Activated T-cell treated with anti-CD3 and anti-CD28 coated beads, Interleukin-2, amount 50 U/mL, for 4 hours (primary cell): ENCODE measurements at regions not wholly inside any gene's neighbourhood (a gene's known extent, or its start where the extent isn't known, plus 50 kb on each side); places are given as distances from the start of the nearest gene placed in this dataset.

ENCODE experiments used
- ATAC-seq, 2 donors: fragments of 200-7000 bp; cut with Tn5 transposase; one replicate each; pipeline ENCODE4 v1.10.0; 2021
- DNase-seq: peaks from one replicate; pipeline ENCODE4 v3.0.0-alpha.2; 2020
- H3K27me3 Mint-ChIP-seq: one replicate; pipeline ENCODE4 v1.8.0; 2021; ENCODE audit warnings: low read depth, mixed read lengths
- H3K36me3 Mint-ChIP-seq: one replicate; pipeline ENCODE4 v1.8.0; 2022; ENCODE audit warnings: mixed read lengths; ENCODE audit not compliant: insufficient read depth
- H3K4me1 Mint-ChIP-seq: one replicate; pipeline ENCODE4 v1.8.0; 2021; ENCODE audit warnings: low read depth, mixed read lengths
- H3K4me3 Mint-ChIP-seq: one replicate; pipeline ENCODE4 v1.8.0; 2021; ENCODE audit warnings: mild to moderate bottlenecking, moderate library complexity, mixed read lengths
- H3K9me3 Mint-ChIP-seq: one replicate; pipeline ENCODE4 v1.8.0; 2021; ENCODE audit warnings: mixed read lengths

GRCh38 chr12:126855768-126856167 is 1411.2 kb upstream of the TMEM132C start:
- no peak overlapping the region for H3K4me3 Mint-ChIP-seq

DNA sequence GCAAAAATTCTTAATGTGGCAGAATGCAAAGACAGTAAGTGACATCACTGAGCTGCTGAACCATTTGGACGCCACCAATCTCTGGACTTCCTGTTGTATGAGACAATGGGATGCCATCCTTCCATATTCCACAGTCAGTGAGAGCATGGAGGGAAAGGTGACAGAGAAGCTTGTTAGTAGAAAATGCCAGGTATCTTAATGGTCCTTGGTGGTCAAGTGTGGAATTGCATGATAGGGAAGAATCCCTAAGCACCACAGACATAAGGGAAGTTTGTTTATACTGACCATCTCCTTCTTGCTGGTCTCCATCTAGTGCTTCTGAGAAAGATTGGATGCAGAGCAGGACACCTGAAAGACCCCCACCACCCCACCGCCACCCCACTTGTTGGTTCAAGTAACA is 1410.0 kb upstream of the TMEM132C start:
- DNase-seq = no peak
- no peaks in the 10 kb centered on the region for H3K4me1 Mint-ChIP-seq
- peaks cover 2% of the 10 kb centered on the region for H3K9me3 Mint-ChIP-seq
- H3K36me3 Mint-ChIP-seq = no peaks in the 10 kb centered on the region
- H3K4me3 Mint-ChIP-seq = no peak overlapping the region
- H3K27me3 Mint-ChIP-seq = no peaks in the 10 kb centered on the region
- ATAC-seq = no peak

More at GRCh38 chr12:126855768-126856167, 1411.2 kb upstream of the TMEM132C start:
- Mint-ChIP-seq H3K27me3 (no peaks in the 10 kb centered on the region), H3K4me1 (no peaks in the 10 kb centered on the region), H3K36me3 (no peaks in the 10 kb centered on the region), H3K9me3 (peaks cover 2% of the 10 kb centered on the region)
- ATAC-seq (no peak), DNase-seq (no peak)

GRCh38 chr12:126858560-126858959 is 1408.4 kb upstream of the TMEM132C start:
- Mint-ChIP-seq H3K4me3 (no peak overlapping the region), H3K36me3 (no peaks in the 10 kb centered on the region), H3K27me3 (no peaks in the 10 kb centered on the region), H3K4me1 (no peaks in the 10 kb centered on the region), H3K9me3 (peaks cover 2% of the 10 kb centered on the region)
- DNase-seq (no peak), ATAC-seq (no peak)

DNA sequence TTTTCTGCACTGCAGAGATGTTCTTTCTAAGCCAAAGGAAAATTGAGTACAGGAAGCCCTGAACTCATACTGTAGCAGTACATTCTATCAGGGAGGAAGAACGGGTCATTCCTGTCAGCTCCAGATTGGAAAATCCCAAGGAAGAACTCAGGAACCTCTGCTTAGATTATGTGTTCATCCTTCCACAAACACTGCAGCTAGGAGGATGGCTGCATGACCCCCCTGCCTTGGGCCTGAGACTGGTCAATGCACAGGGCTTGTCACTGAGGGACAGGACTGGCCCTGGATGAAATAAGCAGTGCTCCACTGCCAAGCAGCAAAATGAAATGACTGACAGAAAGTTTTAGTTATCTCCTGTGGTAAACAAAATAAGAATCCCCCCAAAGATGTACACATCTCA is 1406.8 kb upstream of the TMEM132C start:
- Mint-ChIP-seq H3K27me3 (no peaks in the 10 kb centered on the region), H3K36me3 (no peaks in the 10 kb centered on the region), H3K9me3 (peaks cover 2% of the 10 kb centered on the region), H3K4me1 (no peaks in the 10 kb centered on the region), H3K4me3 (no peak overlapping the region)
- no peak for DNase-seq
- ATAC-seq = no peak

DNA sequence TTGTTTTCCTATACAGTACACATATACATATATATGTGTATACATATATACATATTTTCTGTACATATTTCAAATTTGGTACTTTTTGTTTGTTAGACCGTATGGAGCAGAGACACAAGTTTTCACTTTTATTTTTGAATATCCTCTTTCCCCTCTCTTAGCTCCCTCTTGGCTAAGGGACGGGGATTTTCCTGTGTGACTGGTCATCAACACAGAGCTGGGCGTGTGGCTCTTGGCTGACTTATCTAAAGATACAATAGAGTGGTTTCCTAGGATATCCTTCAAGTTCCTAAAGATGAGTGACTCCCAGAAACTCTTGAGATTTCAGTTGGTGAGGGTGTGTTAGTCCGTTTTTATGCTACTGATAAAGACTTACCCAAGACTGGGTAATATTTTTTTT is 1404.5 kb upstream of the TMEM132C start:
- Mint-ChIP-seq H3K36me3 (no peaks in the 10 kb centered on the region), H3K9me3 (peaks cover 1% of the 10 kb centered on the region), H3K4me1 (no peaks in the 10 kb centered on the region), H3K4me3 (no peak overlapping the region), H3K27me3 (no peaks in the 10 kb centered on the region)
- ATAC-seq (no peak), DNase-seq (no peak)

- Mint-ChIP-seq H3K4me3 (no peak overlapping the region), H3K4me1 (no peaks in the 10 kb centered on the region), H3K9me3 (no peaks in the 10 kb centered on the region), H3K36me3 (no peaks in the 10 kb centered on the region), H3K27me3 (no peaks in the 10 kb centered on the region)
- ATAC-seq (no peak), DNase-seq (no peak)
Measured at GRCh38 chr12:126869644-126870043, 1397.3 kb upstream of the TMEM132C start.

DNA sequence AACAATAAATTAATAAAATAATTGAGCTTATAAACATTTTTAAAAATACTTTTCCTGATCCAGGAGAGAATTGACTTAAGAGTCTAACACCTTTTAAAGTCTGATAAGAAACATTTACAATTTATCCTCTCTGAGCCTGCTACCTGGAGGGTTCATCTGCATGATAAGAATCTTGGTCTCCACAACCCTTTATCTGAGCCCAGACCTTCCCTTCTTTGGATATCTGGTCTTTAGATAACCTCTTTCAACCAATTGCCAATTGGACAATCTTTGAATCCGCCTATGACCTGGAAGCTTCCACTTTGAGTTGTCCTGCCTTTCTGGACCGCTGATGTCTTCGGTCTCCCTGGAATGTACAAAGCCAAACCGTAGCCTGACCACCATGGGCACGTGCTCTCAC is 1393.3 kb upstream of the TMEM132C start:
- ATAC-seq (no peak), DNase-seq (no peak)
- Mint-ChIP-seq H3K4me3 (no peak overlapping the region), H3K27me3 (no peaks in the 10 kb centered on the region), H3K36me3 (no peaks in the 10 kb centered on the region), H3K4me1 (no peaks in the 10 kb centered on the region), H3K9me3 (no peaks in the 10 kb centered on the region)

DNA sequence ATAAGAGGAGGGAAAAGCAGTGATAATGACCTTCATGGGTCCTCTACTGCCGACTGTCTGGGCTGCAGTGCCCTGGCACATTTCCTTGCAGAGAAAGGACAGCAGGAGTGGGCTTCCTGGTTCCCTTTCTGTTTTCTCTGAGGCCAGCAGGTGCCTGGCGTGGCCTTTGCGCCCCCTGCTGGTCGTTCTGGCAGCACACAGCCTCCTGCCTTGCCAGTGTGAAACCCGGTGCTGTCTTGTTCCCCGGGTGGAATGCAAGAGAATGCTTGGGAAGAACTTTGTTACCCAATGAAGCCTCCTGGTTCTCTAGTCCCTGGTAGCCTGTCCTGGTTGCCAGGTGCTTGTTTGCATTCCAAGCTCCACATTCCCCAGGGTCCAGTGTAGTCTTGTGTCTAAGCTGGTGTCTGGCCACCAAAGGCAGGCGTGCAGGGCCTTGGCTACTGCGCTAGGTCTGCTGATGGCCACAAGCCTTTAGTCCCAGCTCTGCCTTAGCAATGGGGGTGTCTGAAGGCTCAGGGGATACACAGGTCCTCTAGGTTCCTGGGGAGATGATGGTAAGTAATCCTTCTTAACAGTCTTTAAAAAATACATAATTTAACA is 1392.4 kb upstream of the TMEM132C start:
- H3K4me3 Mint-ChIP-seq = no peak overlapping the region
- no peaks in the 10 kb centered on the region for H3K4me1 Mint-ChIP-seq
- H3K9me3 Mint-ChIP-seq = no peaks in the 10 kb centered on the region
- peak; percentile 54 to 70 for ATAC-seq
- no peaks in the 10 kb centered on the region for H3K36me3 Mint-ChIP-seq
- peak; percentile 57 for DNase-seq
- no peaks in the 10 kb centered on the region for H3K27me3 Mint-ChIP-seq

- no peaks in the 10 kb centered on the region for H3K27me3 Mint-ChIP-seq
- no peaks in the 10 kb centered on the region for H3K4me1 Mint-ChIP-seq
- ATAC-seq (no peak), DNase-seq (no peak)
- H3K36me3 Mint-ChIP-seq = no peaks in the 10 kb centered on the region
- no peaks in the 10 kb centered on the region for H3K9me3 Mint-ChIP-seq
- H3K4me3 Mint-ChIP-seq = no peak overlapping the region
Measured at GRCh38 chr12:126879842-126880241, 1387.1 kb upstream of the TMEM132C start.

DNA sequence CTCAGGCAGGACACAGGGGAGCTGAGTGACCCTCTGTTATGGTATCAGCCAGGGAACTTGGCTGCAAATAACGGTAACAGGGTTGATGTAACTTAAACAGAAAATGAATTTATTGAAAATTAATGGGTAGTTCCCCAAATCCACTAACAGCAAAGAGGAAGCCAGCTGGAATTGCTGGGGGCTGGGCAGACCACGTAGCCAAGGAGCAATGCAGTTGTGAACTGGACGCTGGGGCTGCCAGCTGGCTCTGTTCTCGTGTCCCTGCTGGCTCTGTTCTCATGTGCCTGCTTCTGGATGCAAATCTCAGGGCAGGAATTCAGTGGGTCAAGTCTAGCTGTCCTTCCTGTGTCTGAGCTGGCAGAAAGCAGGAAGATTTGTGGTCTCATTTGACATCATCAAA is 1383.3 kb upstream of the TMEM132C start:
- Mint-ChIP-seq H3K4me3 (no peak overlapping the region), H3K36me3 (no peaks in the 10 kb centered on the region), H3K27me3 (no peaks in the 10 kb centered on the region), H3K9me3 (no peaks in the 10 kb centered on the region), H3K4me1 (no peaks in the 10 kb centered on the region)
- no peak for ATAC-seq
- DNase-seq = no peak

DNA sequence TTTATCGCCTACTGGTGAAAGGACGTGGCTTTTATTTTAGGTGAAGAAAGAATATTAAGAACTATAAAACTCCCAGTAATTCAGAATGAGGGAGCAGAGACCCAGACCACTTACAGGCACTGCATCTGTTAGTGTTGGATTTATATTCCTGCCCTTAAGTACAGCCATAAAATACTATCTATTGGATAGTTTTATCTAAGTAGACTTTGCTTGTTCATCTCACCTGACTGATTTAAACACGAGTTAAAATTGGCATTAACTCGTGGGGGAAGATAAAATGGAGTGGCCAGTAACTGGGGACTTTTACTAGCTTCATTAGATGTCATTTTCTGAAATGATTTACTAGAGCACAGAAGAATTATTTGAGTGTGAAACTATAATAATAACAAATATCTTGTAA is 1377.5 kb upstream of the TMEM132C start:
- Mint-ChIP-seq H3K4me1 (no peaks in the 10 kb centered on the region), H3K27me3 (no peaks in the 10 kb centered on the region), H3K9me3 (peaks cover 4% of the 10 kb centered on the region), H3K4me3 (no peak overlapping the region), H3K36me3 (no peaks in the 10 kb centered on the region)
- DNase-seq (no peak), ATAC-seq (no peak)

- Mint-ChIP-seq H3K4me3 (no peak overlapping the region), H3K27me3 (no peaks in the 10 kb centered on the region), H3K9me3 (peaks cover 4% of the 10 kb centered on the region), H3K36me3 (no peaks in the 10 kb centered on the region), H3K4me1 (no peaks in the 10 kb centered on the region)
- ATAC-seq (no peak), DNase-seq (no peak)
Measured at GRCh38 chr12:126890097-126890496, 1376.9 kb upstream of the TMEM132C start.

DNA sequence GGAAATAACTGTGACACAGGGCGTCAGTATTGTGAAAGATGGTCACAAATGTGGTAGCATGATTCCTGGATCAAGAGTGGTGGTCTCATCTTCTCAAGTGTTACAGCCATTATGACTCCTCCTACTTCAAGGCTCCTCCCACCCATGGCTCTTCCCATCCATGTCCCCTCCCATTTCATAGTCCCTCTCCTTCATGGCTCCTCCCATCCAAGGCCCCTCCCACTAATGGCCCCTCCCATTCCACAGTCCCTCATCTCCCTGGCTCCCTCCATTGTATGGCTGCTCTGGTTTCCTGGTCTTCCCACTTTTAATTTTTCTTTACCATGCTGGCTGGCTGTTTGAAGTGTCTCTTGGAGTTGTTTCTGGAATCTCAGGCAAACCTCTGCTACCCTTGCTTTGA is 1375.2 kb upstream of the TMEM132C start:
- peaks cover 4% of the 10 kb centered on the region for H3K9me3 Mint-ChIP-seq
- DNase-seq (no peak), ATAC-seq (no peak)
- no peaks in the 10 kb centered on the region for H3K36me3 Mint-ChIP-seq
- no peak overlapping the region for H3K4me3 Mint-ChIP-seq
- peaks cover 4% of the 10 kb centered on the region for H3K27me3 Mint-ChIP-seq
- H3K4me1 Mint-ChIP-seq = no peaks in the 10 kb centered on the region

GRCh38 chr12:126895951-126896913 is 1370.7 kb upstream of the TMEM132C start:
- no peaks in the 10 kb centered on the region for H3K4me1 Mint-ChIP-seq
- peaks cover 4% of the 10 kb centered on the region for H3K27me3 Mint-ChIP-seq
- peaks cover 2% of the 10 kb centered on the region for H3K9me3 Mint-ChIP-seq
- H3K4me3 Mint-ChIP-seq = no peak overlapping the region
- no peak for ATAC-seq
- no peaks in the 10 kb centered on the region for H3K36me3 Mint-ChIP-seq
- no peak for DNase-seq

DNA sequence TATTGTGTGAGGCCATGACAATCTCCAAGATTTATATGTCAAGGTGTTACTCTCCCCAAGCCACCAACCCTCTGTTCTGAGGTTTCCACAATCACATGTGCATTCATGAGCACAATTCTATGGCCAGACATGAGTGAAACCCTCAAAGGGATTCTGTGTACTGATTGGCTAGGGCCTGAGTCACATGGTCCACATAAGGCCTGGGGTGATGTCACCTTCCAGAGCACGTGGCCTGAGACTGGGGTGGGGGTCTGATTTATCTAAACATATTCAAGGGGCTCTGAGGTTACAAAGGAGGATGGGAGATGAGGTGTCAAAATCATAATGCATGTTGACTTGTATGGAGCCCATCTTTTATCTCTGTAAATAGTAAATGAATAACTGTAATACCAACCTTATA is 1369.9 kb upstream of the TMEM132C start:
- no peaks in the 10 kb centered on the region for H3K9me3 Mint-ChIP-seq
- no peak for DNase-seq
- H3K4me1 Mint-ChIP-seq = no peaks in the 10 kb centered on the region
- no peak for ATAC-seq
- peaks cover 4% of the 10 kb centered on the region for H3K27me3 Mint-ChIP-seq
- H3K36me3 Mint-ChIP-seq = no peaks in the 10 kb centered on the region
- no peak overlapping the region for H3K4me3 Mint-ChIP-seq
